ENCODE measurements at regions not wholly inside any gene's neighbourhood (a gene's known extent, or its start where the extent isn't known, plus 50 kb on each side); places are given as distances from the start of the nearest gene placed in this dataset.

- no peak overlapping the region for H3K27ac ChIP-seq (ENCODE audit: low read depth, low read length)
- no peaks in the 10 kb centered on the region for H3K36me3 ChIP-seq (ENCODE audit: control insufficient read depth in 2 of 4, insufficient read depth in 4 of 4, low read length in 3 of 4)
- no peak overlapping the region for H2BK15ac ChIP-seq (ENCODE audit: low read length)
- no peak for FAIRE-seq
- H2AK5ac ChIP-seq (ENCODE audit: low read depth, low read length) = no peak overlapping the region
- no peaks in the 10 kb centered on the region for H3K79me2 ChIP-seq (ENCODE audit: control insufficient read depth in 1 of 2, insufficient read depth in 2 of 2, low read length in 2 of 2)
- H3K18ac ChIP-seq (ENCODE audit: extremely low read depth, low read length) = no peak overlapping the region
- H3K23me2 ChIP-seq (ENCODE audit: low read depth, low read length) = no peaks in the 10 kb centered on the region
- no peak overlapping the region for H3K4ac ChIP-seq (replicated peaks; ENCODE audit: insufficient read length, low read depth, low read length)
- H3K79me1 ChIP-seq (ENCODE audit: low read depth, low read length) = no peaks in the 10 kb centered on the region
- no peak overlapping the region for H3K56ac ChIP-seq (replicated peaks; ENCODE audit: insufficient read length, low read depth, low read length)
- DNase-seq (ENCODE audit: low read depth in 1 of 2, low spot score in 2 of 2) = no peak
- no peak for TF ChIP-seq BRCA1 (IDR thresholded peaks at IDR 0.05; ENCODE audit: low read depth, low read length)
- peak; percentile 59; the same call in 1 of the 2 replicates for TF ChIP-seq CEBPB (IDR thresholded peaks at IDR 0.05; ENCODE audit: low read depth, low read length)
- TF ChIP-seq CHD2 (IDR thresholded peaks at IDR 0.05; ENCODE audit: low read length) = no peak
- no peak for TF ChIP-seq ATF3 (IDR thresholded peaks at IDR 0.05; ENCODE audit: insufficient read depth, low read depth, low read length)
- TF ChIP-seq ZNF274 (IDR thresholded peaks at IDR 0.05; ENCODE audit: borderline replicate concordance, extremely low read depth, low read length) = no peak
- ChIA-PET CTCF (ENCODE audit: partially characterized antibody) (interaction anchor here (0.6 to 1.0 kb wide), 2 partner anchors 39 to 1977 kb away, joined by 3 to 4 read pairs; no protein-coding TSS in a partner anchor), POLR2A (ENCODE audit: partially characterized antibody) (no interaction called here)
- 82% methylated on average over 4 of the region's 4 CpGs; no CpG with 5 or more reads in 1 of the 2 experiments for WGBS, 2 experiments (ENCODE audit: extremely low coverage in 1 of 2, insufficient coverage in 1 of 2, insufficient read length in 1 of 2, insufficient replicate concordance in 2 of 2, low coverage in 1 of 2, low lambda C conversion rate in 2 of 2, missing lambda C conversion rate in 1 of 2)
- H2AFZ ChIP-seq (ENCODE audit: low read length) = no peak overlapping the region
- H4K5ac ChIP-seq (ENCODE audit: insufficient read length, low read depth, low read length) = no peak overlapping the region
- H4K8ac ChIP-seq (ENCODE audit: extremely low read depth, insufficient read depth, low read length) = no peak overlapping the region
- H4K20me1 ChIP-seq (replicated peaks in 1 of 2; ENCODE audit: control insufficient read depth in 1 of 2, insufficient read depth in 2 of 2, low read length in 2 of 2) = no peaks in the 10 kb centered on the region
- no peak overlapping the region for H3K14ac ChIP-seq (ENCODE audit: insufficient read length)
- H3K9me3 ChIP-seq (ENCODE audit: insufficient read depth in 2 of 2, low read depth in 1 of 2, low read length in 1 of 2) = no peaks in the 10 kb centered on the region
- no peak overlapping the region for H2BK20ac ChIP-seq (ENCODE audit: low read length)
- no peak overlapping the region for H4K91ac ChIP-seq (replicated peaks; ENCODE audit: insufficient read length, low read length)
- H3K23ac ChIP-seq (ENCODE audit: insufficient read length) = no peak overlapping the region
- no peak overlapping the region for H2BK120ac ChIP-seq (replicated peaks; ENCODE audit: low read depth, low read length)
- H3K4me1 ChIP-seq (replicated peaks in 1 of 4; ENCODE audit: control insufficient read depth in 3 of 4, insufficient read depth in 4 of 4, low read length in 3 of 4) = no peaks in the 10 kb centered on the region
- no peaks in the 10 kb centered on the region for H3K27me3 ChIP-seq (replicated peaks in 1 of 4; ENCODE audit: control insufficient read depth in 3 of 4, extremely low read depth in 1 of 4, insufficient read depth in 3 of 4, low read length in 3 of 4)
- no peak overlapping the region for H3K4me3 ChIP-seq (ENCODE audit: extremely low read depth in 1 of 4, insufficient read depth in 2 of 4, low read depth in 3 of 4, low read length in 4 of 4)
- no peak overlapping the region for H2BK5ac ChIP-seq (ENCODE audit: low read depth, low read length)
- H3K9ac ChIP-seq (replicated peaks in 1 of 4; ENCODE audit: extremely low read depth in 1 of 4, low read depth in 3 of 4, low read length in 3 of 4) = no peak overlapping the region
- no peak overlapping the region for H3K4me2 ChIP-seq (ENCODE audit: insufficient read depth in 1 of 2, low read depth in 2 of 2, low read length in 2 of 2)
- no peak overlapping the region for H2BK12ac ChIP-seq (ENCODE audit: low read depth, low read length)
These were observed 1474.3 kb upstream of the CDH9 start for GRCh38 chr5:28512648-28513047.

Measured in H1 (cell line).